ENCODE measurements at regions not wholly inside any gene's neighbourhood (a gene's known extent, or its start where the extent isn't known, plus 50 kb on each side); places are given as distances from the start of the nearest gene placed in this dataset.
"Not testable (repeated sequence)": the region's sequence is repeated elsewhere in the genome, so short reads cannot be mapped to it uniquely, and the experiment has no call there.

DNA sequence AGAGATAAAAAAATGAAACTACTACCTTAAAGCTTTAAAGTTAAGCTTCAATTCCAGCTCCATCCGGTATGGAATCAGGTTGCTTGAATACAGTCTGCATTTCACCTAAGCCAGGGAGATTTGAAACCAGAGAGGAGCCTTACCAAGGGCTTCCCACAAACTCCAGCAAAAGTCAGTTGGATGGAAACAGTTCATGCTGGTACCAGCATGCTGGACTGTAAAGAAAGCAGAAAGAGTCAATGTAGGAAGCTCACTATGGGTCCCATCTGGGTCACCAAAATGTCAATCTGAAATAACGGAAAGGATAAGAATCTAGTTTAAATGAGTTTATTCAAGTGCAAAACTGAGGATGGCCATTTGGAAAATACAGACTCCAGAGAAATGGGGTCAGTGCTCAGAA, 65.3 kb downstream of the CDO1 start:
- DNase-seq (ENCODE audit: low spot score): peak; percentile 55

- DNase-seq (ENCODE audit: low spot score): no peak
Observed at GRCh38 chr5:115749016-115749415, 67.4 kb downstream of the CDO1 start.

GRCh38 chr5:115739245-115739644, 77.2 kb downstream of the CDO1 start:
- DNase-seq (ENCODE audit: low spot score): not testable (repeated sequence)

DNA sequence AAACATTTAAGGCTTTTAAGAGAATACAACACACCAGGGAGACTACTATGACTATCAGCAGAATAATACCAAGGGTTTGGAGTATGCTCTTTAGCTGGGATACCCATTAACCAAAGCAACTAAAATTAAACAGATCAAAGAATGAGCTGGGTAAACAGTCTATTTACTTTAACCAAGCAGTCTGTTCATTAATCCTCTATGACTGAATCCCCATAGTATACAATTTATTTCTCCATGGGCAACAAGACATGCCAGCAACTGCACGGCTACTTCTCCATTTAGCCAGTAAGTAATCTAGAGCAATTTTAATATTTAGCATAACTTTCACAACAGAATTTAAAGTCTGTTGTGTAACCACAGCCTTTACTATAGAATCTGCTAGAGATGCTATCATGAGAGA, 77.6 kb downstream of the CDO1 start:
- DNase-seq (ENCODE audit: low spot score): no peak

DNA sequence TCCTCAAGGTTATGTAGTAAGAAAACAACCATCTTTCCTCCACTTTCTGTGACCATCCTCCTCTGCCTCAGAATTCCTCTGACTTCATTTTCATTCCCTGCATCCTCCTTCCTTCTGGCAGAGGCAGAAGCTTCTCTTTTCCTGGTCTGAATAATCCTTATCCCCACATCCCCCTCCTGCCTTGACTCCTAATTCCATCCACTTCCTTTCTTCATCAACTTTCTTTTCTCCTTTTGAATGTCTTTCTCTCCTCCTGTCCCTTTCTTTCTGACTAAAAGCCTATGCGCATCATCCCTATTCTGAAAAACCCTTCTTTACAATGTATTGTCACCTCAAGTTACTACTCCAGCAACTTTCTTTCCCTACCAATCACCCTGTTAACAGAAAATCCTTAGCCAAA, 79.0 kb downstream of the CDO1 start:
- DNase-seq (ENCODE audit: low spot score): no peak

DNA sequence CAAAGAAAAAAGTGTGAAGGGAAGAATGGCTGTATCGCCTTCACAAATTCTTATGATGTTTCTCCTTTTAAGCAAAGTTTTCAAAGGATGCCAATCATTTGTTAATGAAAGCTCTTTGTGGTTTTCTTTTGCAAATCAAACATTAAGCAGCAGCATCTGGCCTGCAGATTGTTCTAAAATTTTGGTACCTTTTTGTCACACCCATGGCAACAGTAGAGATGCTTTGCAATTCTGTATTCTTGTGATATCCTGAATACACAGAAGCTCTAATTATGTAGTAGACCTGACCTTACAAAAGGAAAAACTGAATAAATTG, 79.8 kb downstream of the CDO1 start:
- DNase-seq (ENCODE audit: low spot score): no peak

DNA sequence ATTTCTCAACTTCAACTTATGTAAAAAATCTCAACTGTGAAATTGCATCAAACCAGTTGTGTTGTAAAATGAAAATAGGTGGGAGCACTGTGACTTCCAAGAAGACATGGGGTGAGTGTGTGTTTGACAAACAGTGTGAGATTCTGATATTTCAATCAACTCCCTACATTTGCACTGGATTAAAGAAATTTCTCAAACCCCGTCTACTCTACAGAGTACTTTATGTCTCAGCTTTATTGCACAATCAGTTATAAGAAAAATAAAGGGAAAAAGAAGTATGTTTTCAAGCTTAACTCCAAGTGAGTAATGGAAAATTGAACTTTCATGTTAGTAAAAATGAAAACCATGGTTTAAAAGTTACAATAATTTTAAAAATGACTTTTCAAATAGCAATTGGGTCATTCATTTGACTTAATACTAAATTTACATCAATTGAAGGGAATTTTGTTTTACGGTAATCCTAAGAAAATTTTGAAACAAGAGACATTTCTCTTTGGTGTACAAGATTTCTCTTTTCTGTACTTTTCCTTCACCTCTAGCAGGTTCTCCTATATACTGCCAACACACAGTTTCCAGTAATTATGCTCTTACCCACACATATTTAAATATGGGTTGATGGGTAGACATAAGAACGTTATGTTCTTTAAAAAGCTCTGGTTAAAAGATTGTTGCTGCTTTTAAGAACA, 80.3 kb downstream of the CDO1 start:
- no peak for DNase-seq (ENCODE audit: low spot score)

DNA sequence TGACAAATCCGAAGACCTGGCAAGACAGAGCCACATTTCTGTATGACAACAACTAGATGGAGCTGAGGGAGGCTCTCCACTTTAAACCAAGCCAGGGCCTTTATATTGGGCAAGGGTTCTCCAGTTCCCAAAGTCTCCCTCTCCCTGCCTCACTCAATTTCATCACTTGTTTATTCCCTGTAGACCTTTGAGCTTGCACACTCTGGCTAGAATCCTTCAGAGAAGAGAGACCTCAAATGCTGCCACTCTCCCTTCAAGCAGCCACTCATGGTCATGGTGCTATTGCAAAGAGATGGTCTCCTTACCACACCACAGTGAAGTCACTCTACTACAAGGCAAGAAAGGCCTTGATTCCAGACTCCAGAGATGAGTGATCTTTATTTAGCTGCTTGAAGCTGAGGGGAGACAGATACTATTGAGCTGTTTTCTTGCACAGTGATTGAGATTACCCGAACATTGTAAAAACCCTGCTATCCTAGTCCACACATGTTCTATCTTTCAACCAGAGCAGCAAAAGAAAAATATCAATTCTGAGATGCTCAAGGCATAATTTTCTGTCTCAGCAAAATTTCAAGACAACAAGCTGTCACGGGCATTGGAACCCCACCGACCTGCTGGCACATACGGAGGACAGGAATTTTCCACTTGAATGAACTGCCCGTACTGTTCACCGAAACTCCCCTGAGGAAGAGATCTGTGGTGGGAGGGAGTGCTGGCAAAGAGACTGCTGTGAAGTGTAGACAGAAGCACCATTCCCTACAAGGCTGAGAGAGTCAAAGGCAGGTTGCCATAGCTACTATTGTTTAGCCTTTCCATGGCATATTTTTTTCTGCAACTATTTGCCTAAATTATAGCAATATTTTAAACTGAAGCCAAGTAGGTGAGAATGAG, 81.1 kb downstream of the CDO1 start:
- DNase-seq (ENCODE audit: low spot score): no peak

DNA sequence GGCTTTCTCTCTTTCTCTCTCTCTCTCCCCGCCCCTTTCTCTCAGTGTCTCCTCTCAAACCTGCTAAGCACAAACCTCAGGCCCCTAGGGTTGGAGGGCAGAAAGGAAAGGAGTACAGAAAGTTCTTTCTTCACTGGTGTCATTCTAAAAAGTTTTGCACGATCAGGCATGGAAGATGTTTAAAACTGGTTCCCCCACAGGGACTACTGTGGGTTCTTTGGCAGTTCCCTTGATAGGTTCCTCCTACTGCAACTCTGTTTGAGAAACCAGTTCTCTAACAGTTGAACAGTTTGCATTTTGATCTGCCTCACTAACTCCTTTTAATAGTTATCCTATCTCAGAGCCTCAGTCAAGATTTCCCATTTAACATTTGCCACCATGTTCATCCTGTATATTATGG, 82.9 kb downstream of the CDO1 start:
- DNase-seq (ENCODE audit: low spot score): no peak

GRCh38 chr5:115732026-115732425, 84.4 kb downstream of the CDO1 start:
- DNase-seq (ENCODE audit: low spot score): no peak

- no peak for DNase-seq (ENCODE audit: low spot score)
Observed at GRCh38 chr5:115725522-115725921, 90.9 kb downstream of the CDO1 start.

GRCh38 chr5:115723220-115723619, 93.2 kb downstream of the CDO1 start:
- DNase-seq (ENCODE audit: low spot score): no peak

- no peak for DNase-seq (ENCODE audit: low spot score)
Observed at GRCh38 chr5:115720888-115721287, 95.1 kb upstream of the TMED7 start.

DNA sequence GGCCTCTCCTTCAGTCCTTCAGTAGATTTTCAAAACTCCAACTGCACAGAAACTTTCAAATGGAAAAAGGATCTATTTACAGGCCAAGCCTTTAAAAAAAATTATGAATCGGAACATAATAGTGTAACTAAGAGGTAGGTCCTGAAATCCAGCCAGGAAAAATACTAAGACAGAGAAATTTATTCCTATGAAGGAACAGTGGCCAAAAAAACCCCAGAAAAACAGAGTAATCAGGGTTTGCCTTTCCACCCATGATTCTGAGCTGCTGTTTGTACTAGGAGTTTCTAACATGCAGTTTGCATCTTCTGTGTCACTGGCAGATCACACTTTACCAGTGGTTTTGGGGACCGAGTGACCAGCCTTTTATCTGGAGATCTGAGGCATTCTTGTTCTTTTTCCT, 93.1 kb upstream of the TMED7 start:
- DNase-seq (ENCODE audit: low spot score): peak; percentile 6

DNA sequence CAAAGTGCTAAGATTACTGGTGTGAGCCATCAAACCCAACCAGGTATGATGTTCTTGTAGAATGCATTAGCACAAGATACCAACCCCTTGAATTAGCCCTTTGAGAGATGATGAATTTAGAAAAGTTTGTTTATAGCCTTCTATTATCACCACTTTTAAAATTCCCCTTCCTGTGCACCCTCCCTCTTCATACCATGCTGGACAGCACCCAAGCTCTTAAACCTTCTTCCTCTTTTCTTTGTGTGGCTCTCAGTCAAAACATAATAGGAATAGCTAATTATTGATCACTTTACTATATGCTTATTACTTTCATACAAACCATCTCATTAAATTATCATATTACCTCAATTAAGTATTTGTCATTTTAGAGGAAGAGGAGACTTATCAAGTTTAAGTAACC, 87.6 kb upstream of the TMED7 start:
- DNase-seq (ENCODE audit: low spot score): no peak

DNA sequence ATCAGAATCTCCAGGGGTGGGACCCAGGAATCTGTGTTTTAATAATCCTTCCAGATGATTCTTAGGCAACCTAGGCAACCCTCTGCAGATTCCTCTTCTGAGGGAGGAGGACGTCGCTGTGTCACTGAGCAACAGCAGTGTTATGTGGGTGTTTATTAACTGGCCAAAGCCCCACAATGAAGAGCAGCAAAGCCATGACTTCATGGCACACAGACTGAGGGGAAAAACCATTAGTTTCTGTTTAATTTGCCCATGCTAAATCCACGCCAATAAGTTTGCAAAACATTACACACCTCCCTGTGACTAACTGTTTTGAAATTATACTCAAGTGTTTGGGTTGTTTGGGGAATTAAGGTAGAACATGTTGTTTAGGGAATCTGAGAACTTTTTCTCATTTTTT, 83.7 kb upstream of the TMED7 start:
- no peak for DNase-seq (ENCODE audit: low spot score)

- no peak for DNase-seq (ENCODE audit: low spot score)
Observed at GRCh38 chr5:115708819-115709477, 83.1 kb upstream of the TMED7 start.

DNA sequence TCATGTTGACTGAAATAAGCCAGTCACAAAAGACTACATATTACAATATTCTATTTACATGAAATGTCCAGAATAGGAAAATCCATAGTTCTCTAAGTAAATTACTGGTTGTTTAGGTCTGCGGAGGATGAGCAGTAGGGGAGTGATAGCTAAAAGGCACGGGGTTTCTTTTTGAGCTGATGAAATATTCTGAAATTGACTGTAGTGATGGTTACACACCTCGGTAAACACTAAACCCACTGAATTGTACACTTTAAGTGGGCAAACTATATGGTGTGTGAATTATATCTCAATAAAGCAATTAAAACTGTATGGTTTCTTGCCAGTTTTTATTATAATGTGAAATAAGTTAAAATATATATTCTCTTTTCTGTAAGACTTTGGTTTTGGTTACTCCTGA, 77.7 kb upstream of the TMED7 start:
- no peak for DNase-seq (ENCODE audit: low spot score)

GRCh38 chr5:115702025-115702424, 76.2 kb upstream of the TMED7 start:
- no peak for DNase-seq (ENCODE audit: low spot score)

DNA sequence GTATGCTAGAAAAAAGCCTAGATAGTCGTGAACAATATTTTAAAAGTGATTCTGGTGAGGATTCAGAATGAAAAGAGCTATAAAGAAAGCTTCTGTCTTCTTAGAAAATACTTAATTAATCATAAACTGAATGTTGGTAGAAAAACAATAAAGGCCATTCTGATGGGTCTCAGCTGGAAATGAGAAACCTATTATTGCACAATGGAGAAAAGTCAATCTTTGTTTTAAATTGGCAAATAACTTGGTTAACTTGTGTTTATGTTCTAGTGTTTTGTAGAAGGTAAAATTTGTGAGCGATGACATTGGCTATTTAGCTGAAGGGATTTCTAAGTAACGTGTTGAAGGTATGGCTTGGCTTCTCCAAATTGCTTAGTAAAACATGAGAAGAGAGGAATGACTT, 74.1 kb upstream of the TMED7 start:
- no peak for DNase-seq (ENCODE audit: low spot score)

GRCh38 chr5:115696141-115696650, 70.4 kb upstream of the TMED7 start:
- DNase-seq (ENCODE audit: low spot score): no peak

- no peak for DNase-seq (ENCODE audit: low spot score)
Observed at GRCh38 chr5:115695310-115695880, 69.6 kb upstream of the TMED7 start.

Measured in umbilical cord (tissue), 1 donor.